Mammary epithelial cell (primary cell): ENCODE measurements at regions not wholly inside any gene's neighbourhood (a gene's known extent, or its start where the extent isn't known, plus 50 kb on each side); places are given as distances from the start of the nearest gene placed in this dataset.

Source experiments
- CTCF ChIP-seq, 2 donors: IDR thresholded peaks in 1 of 2; conservative IDR thresholded peaks in 1 of 2; 2 replicates each; pipeline ENCODE4 v1.5.1; 2011 to 2012; ENCODE audit warnings: inconsistent platforms in 2 of 2, low read length in 2 of 2, mild to moderate bottlenecking in 2 of 2, control low read depth in 1 of 2, low read depth in 1 of 2; ENCODE audit not compliant: insufficient read depth in 1 of 2; ENCODE audit errors: extremely low read depth in 1 of 2
- EZH2 ChIP-seq: IDR thresholded peaks from 2 replicates; pipeline ENCODE4 v1.6.1; 2012; ENCODE audit warnings: low read length, inconsistent platforms, borderline replicate concordance

GRCh38 chr11:13149991-13150390 is 127.6 kb upstream of the BMAL1 start:
- TF ChIP-seq CTCF (conservative IDR thresholded peaks at IDR 0.05 in 1 of 2, IDR thresholded peaks at IDR 0.05 in 1 of 2; ENCODE audit: extremely low read depth in 1 of 2, insufficient read depth in 1 of 2, low read depth in 1 of 2, low read length in 2 of 2) (no peak), EZH2 (no peak)
